ENCODE measurements at regions not wholly inside any gene's neighbourhood (a gene's known extent, or its start where the extent isn't known, plus 50 kb on each side); places are given as distances from the start of the nearest gene placed in this dataset.

- no peak for TF ChIP-seq GTF2F1 (IDR thresholded peaks at IDR 0.05; ENCODE audit: borderline replicate concordance, low read depth, low read length)
- TF ChIP-seq SAP30 (IDR thresholded peaks at IDR 0.05; ENCODE audit: insufficient read depth, insufficient replicate concordance, low read length): no peak
- TF ChIP-seq BCL11A (IDR thresholded peaks at IDR 0.05; ENCODE audit: low read depth in 2 of 2, low read length in 2 of 2): no peak
- TF ChIP-seq EGR1 (IDR thresholded peaks at IDR 0.05; ENCODE audit: borderline replicate concordance, low read depth, low read length): no peak
These were observed 63.0 kb upstream of the GALNT13 start (continued) for GRCh38 chr2:153808679-153809078.
